Activated B cell treated with CpG ODN at 0.5 μM for 24 hours (primary cell): ENCODE measurements at regions not wholly inside any gene's neighbourhood (a gene's known extent, or its start where the extent isn't known, plus 50 kb on each side); places are given as distances from the start of the nearest gene placed in this dataset.

Experiments used
- ATAC-seq: fragments of 200-7000 bp; cut with Tn5 transposase; one replicate; pipeline ENCODE4 v1.10.0; 2021; ENCODE audit warnings: low read depth, mild to moderate bottlenecking, moderate library complexity
- CTCF ChIA-PET: fragments of 350-600 bp; sonication (Branson Sonifier 250); formaldehyde crosslinking; loops from one replicate; lab custom pipeline; 2021; ENCODE audit warnings: antibody characterized with exemption; lab: Charles Lee
- POLR2A ChIA-PET: fragments of 350-600 bp; sonication (Branson Sonifier 250); formaldehyde crosslinking; loops from one replicate; lab custom pipeline; 2021; ENCODE audit warnings: antibody characterized with exemption; lab: Charles Lee
- DNase-seq: peaks from one replicate; pipeline ENCODE4 v3.0.0; 2022
- H3K27ac Mint-ChIP-seq: one replicate; pipeline ENCODE4 v1.8.0; 2020; ENCODE audit warnings: mixed read lengths
- H3K27me3 Mint-ChIP-seq: one replicate; pipeline ENCODE4 v1.8.0; 2021; ENCODE audit warnings: mixed read lengths
- H3K36me3 Mint-ChIP-seq: one replicate; pipeline ENCODE4 v1.8.0; 2021; ENCODE audit warnings: low read depth, mixed read lengths
- H3K4me1 Mint-ChIP-seq: one replicate; pipeline ENCODE4 v1.8.0; 2021; ENCODE audit warnings: mixed read lengths
- H3K4me3 Mint-ChIP-seq: one replicate; pipeline ENCODE4 v1.8.0; 2020; ENCODE audit warnings: mild to moderate bottlenecking, mixed read lengths
- H3K9me3 Mint-ChIP-seq: one replicate; pipeline ENCODE4 v1.8.0; 2020; ENCODE audit warnings: mixed read lengths
- intact Hi-C: fragments of 100-400 bp; cut with micrococcal nuclease; formaldehyde crosslinking; loops from one replicate; pipeline ENCODE4 v1.15.1; 2024
- TF ChIP-seq, protein P1 (sequence below): fragments of 200-600 bp; IDR thresholded peaks from one replicate; pipeline ENCODE4 v1.8.0; 2022; ENCODE audit warnings: antibody characterized with exemption, mild to moderate bottlenecking

DNA sequence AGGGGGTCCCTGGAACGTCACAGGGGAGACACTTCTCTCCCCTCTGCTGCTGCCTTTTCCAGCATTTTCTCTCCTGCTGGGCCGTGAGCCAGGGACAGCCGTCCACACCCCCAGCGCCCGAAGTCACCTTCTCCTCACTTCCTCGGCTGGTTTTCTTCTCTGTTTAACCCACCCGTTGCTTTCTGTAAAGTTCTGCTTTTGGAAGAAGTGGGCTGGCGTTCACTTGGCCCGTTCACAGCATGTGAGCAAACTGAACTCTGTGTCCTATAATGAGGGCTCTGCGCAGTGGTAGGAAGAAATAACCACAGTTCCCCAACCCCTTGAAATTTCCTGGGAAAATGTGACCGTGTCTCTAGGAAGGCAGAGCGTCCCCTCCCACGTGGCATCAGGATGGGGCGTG, 187.0 kb upstream of the HDAC4 start:
- CTCF ChIA-PET, result no interaction called here
- POLR2A ChIA-PET, result no interaction called here
- H3K27ac Mint-ChIP-seq, result no peak overlapping the region
- ATAC-seq, result no peak
- no peak for DNase-seq
- no peaks in the 10 kb centered on the region for H3K9me3 Mint-ChIP-seq
- no peaks in the 10 kb centered on the region for H3K4me1 Mint-ChIP-seq
- intact Hi-C loops, result no loop called here
- H3K4me3 Mint-ChIP-seq, result no peak overlapping the region
- H3K36me3 Mint-ChIP-seq, result no peaks in the 10 kb centered on the region
- peaks cover 5% of the 10 kb centered on the region for H3K27me3 Mint-ChIP-seq
- TF ChIP-seq, protein P1, sequence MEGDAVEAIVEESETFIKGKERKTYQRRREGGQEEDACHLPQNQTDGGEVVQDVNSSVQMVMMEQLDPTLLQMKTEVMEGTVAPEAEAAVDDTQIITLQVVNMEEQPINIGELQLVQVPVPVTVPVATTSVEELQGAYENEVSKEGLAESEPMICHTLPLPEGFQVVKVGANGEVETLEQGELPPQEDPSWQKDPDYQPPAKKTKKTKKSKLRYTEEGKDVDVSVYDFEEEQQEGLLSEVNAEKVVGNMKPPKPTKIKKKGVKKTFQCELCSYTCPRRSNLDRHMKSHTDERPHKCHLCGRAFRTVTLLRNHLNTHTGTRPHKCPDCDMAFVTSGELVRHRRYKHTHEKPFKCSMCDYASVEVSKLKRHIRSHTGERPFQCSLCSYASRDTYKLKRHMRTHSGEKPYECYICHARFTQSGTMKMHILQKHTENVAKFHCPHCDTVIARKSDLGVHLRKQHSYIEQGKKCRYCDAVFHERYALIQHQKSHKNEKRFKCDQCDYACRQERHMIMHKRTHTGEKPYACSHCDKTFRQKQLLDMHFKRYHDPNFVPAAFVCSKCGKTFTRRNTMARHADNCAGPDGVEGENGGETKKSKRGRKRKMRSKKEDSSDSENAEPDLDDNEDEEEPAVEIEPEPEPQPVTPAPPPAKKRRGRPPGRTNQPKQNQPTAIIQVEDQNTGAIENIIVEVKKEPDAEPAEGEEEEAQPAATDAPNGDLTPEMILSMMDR, result no peak

DNA sequence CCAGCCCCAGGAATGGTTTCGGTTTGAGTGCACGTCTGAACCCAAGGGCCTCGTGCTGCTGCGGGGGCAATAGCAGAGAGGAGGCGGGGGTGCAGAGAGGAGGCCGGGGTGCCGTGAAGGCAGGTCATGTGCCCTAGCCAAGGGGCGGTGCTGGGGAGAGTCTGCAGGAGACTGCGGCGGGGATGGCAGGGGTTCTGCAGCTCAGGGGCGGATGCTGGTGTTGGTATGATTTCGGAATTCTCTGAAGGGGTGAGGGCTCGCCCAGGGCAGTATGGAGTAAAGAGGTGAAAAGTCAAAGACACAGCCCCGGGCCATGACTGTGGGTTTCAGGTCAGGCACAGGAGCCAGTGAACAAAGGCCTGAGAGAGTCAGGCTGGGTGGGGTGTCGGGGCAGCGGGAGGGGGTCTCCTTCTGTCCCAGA, 186.5 kb upstream of the HDAC4 start:
- TF ChIP-seq, protein P1, result no peak
- DNase-seq (no peak), ATAC-seq (no peak)
- ChIA-PET POLR2A (no interaction called here), CTCF (no interaction called here)
- no peaks in the 10 kb centered on the region for H3K36me3 Mint-ChIP-seq
- intact Hi-C loops, result no loop called here
- H3K27me3 Mint-ChIP-seq, result peaks cover 5% of the 10 kb centered on the region
- H3K9me3 Mint-ChIP-seq, result no peaks in the 10 kb centered on the region
- no peak overlapping the region for H3K4me3 Mint-ChIP-seq
- H3K27ac Mint-ChIP-seq, result no peak overlapping the region
- no peaks in the 10 kb centered on the region for H3K4me1 Mint-ChIP-seq

DNA sequence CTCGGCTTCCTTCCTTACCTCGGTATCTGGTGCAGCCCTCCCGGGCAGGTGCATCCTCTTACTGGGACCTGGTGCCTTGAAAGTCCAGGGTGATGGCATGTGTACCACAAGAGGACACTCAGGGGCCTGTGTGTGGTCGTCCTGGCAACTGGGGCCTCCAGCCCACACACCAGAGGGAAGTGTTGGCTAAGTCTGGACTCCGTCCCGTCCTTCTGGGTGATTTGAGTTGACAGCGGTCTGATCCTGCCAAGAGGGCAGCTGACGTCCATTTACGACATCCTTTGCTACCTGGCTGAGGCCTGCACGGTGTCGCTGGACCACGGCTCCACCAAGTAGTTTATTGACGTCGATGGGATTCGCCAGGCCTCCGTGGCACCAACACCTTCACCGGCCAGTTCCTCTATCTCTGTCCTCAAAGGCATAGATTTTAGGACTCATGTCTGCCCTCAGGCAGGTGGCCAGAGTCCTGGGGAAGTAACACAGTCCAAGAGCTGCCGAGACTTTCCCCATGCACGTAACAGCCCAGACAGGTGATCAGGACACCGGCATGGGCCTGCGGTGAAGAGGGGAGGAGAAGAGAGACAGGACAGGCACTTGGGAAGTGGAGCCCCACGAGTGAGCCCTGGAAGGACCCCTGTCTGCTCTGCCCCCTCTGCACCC, 186.0 kb upstream of the HDAC4 start:
- POLR2A ChIA-PET, result no interaction called here
- TF ChIP-seq, protein P1, result no peak
- no peak for DNase-seq
- peaks cover 5% of the 10 kb centered on the region for H3K27me3 Mint-ChIP-seq
- no peak overlapping the region for H3K4me3 Mint-ChIP-seq
- CTCF ChIA-PET, result no interaction called here
- no peaks in the 10 kb centered on the region for H3K9me3 Mint-ChIP-seq
- no peaks in the 10 kb centered on the region for H3K36me3 Mint-ChIP-seq
- H3K27ac Mint-ChIP-seq, result no peak overlapping the region
- intact Hi-C loops, result no loop called here
- H3K4me1 Mint-ChIP-seq, result no peaks in the 10 kb centered on the region
- ATAC-seq, result no peak

DNA sequence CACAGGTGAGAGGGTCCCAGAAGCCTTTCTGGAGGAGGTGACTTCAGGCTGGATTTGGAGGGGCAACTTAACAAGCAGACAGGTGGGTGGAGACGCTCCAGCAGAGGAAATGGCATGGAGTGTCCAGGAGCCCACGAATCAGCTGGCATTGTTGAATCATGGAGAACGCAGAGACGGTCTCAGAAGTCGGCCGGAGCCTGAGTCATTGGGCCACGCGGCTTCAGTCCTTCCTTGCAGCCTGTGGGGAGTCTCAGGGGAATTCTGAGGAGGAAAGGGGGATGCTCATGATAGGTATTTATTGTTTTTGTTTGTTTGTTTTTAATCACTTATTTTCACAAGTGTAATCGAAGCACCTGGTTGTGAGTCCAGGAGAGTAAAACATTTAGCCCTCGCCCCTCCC, 184.6 kb upstream of the HDAC4 start:
- Mint-ChIP-seq H3K4me1 (no peaks in the 10 kb centered on the region), H3K9me3 (no peaks in the 10 kb centered on the region), H3K4me3 (no peak overlapping the region), H3K27me3 (peaks cover 5% of the 10 kb centered on the region), H3K36me3 (no peaks in the 10 kb centered on the region), H3K27ac (no peak overlapping the region)
- TF ChIP-seq, protein P1, result no peak
- ChIA-PET POLR2A (no interaction called here), CTCF (no interaction called here)
- intact Hi-C loops, result no loop called here
- ATAC-seq (no peak), DNase-seq (no peak)

DNA sequence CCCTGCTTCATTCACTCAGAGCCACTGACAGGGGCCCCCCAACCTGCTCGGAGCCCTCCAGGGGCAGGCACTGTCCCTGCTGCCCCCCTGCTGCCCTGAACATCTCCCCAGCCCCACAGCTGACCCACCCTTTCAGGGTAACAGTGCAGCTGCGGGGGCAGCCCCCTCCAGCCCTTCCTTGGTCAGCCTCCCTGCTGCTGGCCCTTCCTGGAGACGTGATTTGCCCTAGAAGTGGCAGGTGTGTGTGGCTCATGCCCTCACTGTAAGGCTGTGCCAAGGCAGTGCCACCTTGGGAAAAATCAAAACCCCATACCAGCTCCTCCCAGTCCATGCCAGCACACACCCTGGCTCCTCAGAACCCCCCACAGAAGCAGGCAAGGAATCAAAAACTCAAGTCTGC, 184.2 kb upstream of the HDAC4 start:
- TF ChIP-seq, protein P1, result no peak
- Mint-ChIP-seq H3K36me3 (no peaks in the 10 kb centered on the region), H3K9me3 (no peaks in the 10 kb centered on the region), H3K27ac (no peak overlapping the region), H3K27me3 (peaks cover 5% of the 10 kb centered on the region), H3K4me1 (no peaks in the 10 kb centered on the region), H3K4me3 (no peak overlapping the region)
- ChIA-PET POLR2A (no interaction called here), CTCF (no interaction called here)
- ATAC-seq, result no peak
- intact Hi-C loops, result no loop called here
- DNase-seq, result no peak
